MM.1S (cell line): ENCODE measurements at regions not wholly inside any gene's neighbourhood (a gene's known extent, or its start where the extent isn't known, plus 50 kb on each side); places are given as distances from the start of the nearest gene placed in this dataset.

Experiments
- DNase-seq: peaks from one replicate; pipeline ENCODE4 v3.0.0-alpha.2; 2015
- H2AFZ ChIP-seq: fragments of 300-600 bp; sonication (generic); 2 replicates; pipeline ENCODE4 v1.6.0; 2016; ENCODE audit warnings: antibody characterized with exemption, low read length
- H3F3A ChIP-seq: fragments of 300-600 bp; sonication (generic); 2 replicates; pipeline ENCODE4 v1.6.1; 2016; ENCODE audit warnings: mild to moderate bottlenecking, antibody characterized with exemption, low read length, moderate library complexity, mixed read lengths; ENCODE audit not compliant: insufficient read depth
- H3K27ac ChIP-seq: fragments of 300-600 bp; sonication (generic); 2 replicates; pipeline ENCODE4 v1.5.1; 2016; ENCODE audit warnings: mild to moderate bottlenecking, low read length
- H3K27me3 ChIP-seq: fragments of 300-600 bp; sonication (generic); replicated peaks from 2 replicates; pipeline ENCODE4 v1.6.0; 2016; ENCODE audit warnings: low read length; ENCODE audit not compliant: insufficient read depth
- H3K36me3 ChIP-seq: fragments of 300-600 bp; sonication (generic); replicated peaks from 2 replicates; pipeline ENCODE4 v1.6.1; 2016; ENCODE audit warnings: mild to moderate bottlenecking, low read length, mixed read lengths; ENCODE audit not compliant: insufficient read depth
- H3K4me1 ChIP-seq: fragments of 300-600 bp; sonication (generic); 2 replicates; pipeline ENCODE4 v1.6.1; 2016; ENCODE audit warnings: low read length, mixed read lengths
- H3K4me2 ChIP-seq: fragments of 300-600 bp; sonication (generic); 2 replicates; pipeline ENCODE4 v1.6.0; 2016; ENCODE audit warnings: low read depth, low read length
- H3K4me3 ChIP-seq: fragments of 300-600 bp; sonication (generic); 2 replicates; pipeline ENCODE4 v1.5.1; 2016; ENCODE audit warnings: low read length, mixed read lengths
- H3K79me2 ChIP-seq: fragments of 300-600 bp; sonication (generic); 2 replicates; pipeline ENCODE4 v1.6.1; 2016; ENCODE audit warnings: mixed run types, low read length, mixed read lengths
- H3K9ac ChIP-seq: fragments of 300-600 bp; sonication (generic); 2 replicates; pipeline ENCODE4 v1.6.1; 2016; ENCODE audit warnings: low read length, mixed read lengths
- H3K9me2 ChIP-seq: fragments of 300-600 bp; sonication (generic); replicated peaks from 2 replicates; pipeline ENCODE4 v1.6.1; 2016; ENCODE audit warnings: mild to moderate bottlenecking, low read length, mixed read lengths; ENCODE audit not compliant: insufficient read depth
- H3K9me3 ChIP-seq: fragments of 300-600 bp; sonication (generic); replicated peaks from 2 replicates; pipeline ENCODE4 v1.6.1; 2016; ENCODE audit warnings: mild to moderate bottlenecking, low read length, mixed read lengths; ENCODE audit not compliant: insufficient read depth
- H4K20me1 ChIP-seq: fragments of 300-600 bp; sonication (generic); 2 replicates; pipeline ENCODE4 v1.6.1; 2016; ENCODE audit warnings: mild to moderate bottlenecking, low read length, moderate library complexity, mixed read lengths; ENCODE audit not compliant: insufficient read depth
- EZH2 ChIP-seq: fragments of 300-600 bp; sonication (generic); optimal IDR thresholded peaks from 2 replicates; pipeline ENCODE3; 2017; ENCODE audit warnings: low read depth, mild to moderate bottlenecking, antibody characterized with exemption, low read length, mixed read lengths
- EZH2phosphoT487 ChIP-seq: fragments of 300-600 bp; sonication (generic); IDR thresholded peaks from 2 replicates; pipeline ENCODE4 v1.6.1; 2018; ENCODE audit warnings: antibody characterized with exemption, low read length
- TF ChIP-seq, protein P1 (sequence below): fragments of 300-600 bp; sonication (generic); IDR thresholded peaks from 2 replicates; pipeline ENCODE4 v1.5.1; 2016; ENCODE audit warnings: antibody characterized with exemption, low read length, mixed read lengths

DNA sequence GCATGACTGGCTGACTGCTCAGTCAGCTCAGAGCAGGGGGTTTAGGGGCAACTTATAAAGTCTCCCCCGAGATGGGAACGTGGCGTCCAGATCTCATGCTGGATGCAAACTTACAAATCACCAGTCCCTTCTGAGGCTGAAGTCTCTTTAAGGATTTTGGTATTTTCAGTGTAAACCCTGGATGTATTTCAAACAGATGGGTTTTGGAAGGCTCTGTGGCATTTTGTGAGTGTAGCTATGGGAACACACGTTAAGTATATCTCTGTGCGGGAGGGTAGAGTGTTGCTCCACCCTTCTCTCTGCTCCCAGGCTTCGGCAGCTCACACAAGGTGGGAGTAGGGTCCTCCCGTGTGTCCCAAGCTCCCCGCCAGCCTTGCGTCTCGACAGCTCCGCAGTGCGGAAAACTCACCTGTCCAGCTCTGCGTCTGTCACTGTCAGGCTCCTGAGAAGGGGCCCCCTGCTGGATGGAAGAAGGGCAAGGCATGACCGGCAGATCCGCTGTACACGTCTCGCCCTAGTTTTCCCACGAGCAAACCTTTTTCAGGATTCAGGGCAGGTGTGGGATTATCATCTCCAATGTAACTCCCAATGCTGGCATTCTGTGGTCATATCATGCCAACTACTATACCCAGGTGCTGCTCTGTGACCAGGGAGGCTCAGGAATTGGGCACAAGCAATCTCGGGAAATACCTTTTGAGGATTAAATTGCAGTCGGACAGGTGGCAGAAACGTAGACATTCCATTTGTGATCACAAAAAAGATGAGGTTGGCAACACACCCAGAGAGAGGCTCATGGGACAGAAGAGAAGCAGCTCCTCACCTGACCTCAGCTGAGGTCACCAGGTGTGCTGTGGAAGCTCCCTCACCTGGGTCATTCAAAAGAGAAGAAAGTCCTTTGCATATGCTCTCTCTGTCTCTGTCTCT lies 313.9 kb upstream of the B3GAT1 start:
- no peaks in the 10 kb centered on the region for H3K27me3 ChIP-seq
- no peaks in the 10 kb centered on the region for H3K79me2 ChIP-seq
- TF ChIP-seq EZH2phosphoT487, result no peak
- TF ChIP-seq, protein P1, sequence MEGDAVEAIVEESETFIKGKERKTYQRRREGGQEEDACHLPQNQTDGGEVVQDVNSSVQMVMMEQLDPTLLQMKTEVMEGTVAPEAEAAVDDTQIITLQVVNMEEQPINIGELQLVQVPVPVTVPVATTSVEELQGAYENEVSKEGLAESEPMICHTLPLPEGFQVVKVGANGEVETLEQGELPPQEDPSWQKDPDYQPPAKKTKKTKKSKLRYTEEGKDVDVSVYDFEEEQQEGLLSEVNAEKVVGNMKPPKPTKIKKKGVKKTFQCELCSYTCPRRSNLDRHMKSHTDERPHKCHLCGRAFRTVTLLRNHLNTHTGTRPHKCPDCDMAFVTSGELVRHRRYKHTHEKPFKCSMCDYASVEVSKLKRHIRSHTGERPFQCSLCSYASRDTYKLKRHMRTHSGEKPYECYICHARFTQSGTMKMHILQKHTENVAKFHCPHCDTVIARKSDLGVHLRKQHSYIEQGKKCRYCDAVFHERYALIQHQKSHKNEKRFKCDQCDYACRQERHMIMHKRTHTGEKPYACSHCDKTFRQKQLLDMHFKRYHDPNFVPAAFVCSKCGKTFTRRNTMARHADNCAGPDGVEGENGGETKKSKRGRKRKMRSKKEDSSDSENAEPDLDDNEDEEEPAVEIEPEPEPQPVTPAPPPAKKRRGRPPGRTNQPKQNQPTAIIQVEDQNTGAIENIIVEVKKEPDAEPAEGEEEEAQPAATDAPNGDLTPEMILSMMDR, result peak; percentile 14
- H4K20me1 ChIP-seq, result no peaks in the 10 kb centered on the region
- no peaks in the 10 kb centered on the region for H3K9me3 ChIP-seq
- H3K27ac ChIP-seq, result no peak overlapping the region
- H2AFZ ChIP-seq, result no peak overlapping the region
- H3K9ac ChIP-seq, result no peak overlapping the region
- H3K9me2 ChIP-seq, result no peaks in the 10 kb centered on the region
- no peak for DNase-seq
- no peaks in the 10 kb centered on the region for H3K36me3 ChIP-seq
- no peak overlapping the region for H3K4me3 ChIP-seq
- no peak overlapping the region for H3K4me2 ChIP-seq
- no peaks in the 10 kb centered on the region for H3K4me1 ChIP-seq
- no peaks in the 10 kb centered on the region for H3F3A ChIP-seq

DNA sequence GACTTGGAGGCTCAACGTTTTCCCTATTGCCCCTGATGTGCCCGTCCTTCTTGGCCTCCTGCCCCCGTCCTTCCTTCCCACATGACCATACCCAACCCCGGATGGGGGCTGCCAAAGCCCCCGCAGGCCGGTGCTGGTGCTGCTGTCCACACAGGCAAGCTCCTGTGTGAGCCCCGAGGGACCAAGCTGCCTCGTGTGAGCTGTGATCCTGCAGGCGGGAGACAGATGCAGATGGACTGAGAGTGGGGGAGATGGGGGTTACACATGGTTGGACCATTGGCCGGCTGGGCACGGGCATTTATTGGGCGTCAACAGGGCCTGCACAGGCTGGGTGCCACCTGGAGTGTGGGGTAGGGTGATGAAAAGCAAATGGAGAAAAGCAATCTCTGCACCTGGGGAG lies 313.2 kb upstream of the B3GAT1 start:
- TF ChIP-seq EZH2, result no peak
- no peak for TF ChIP-seq EZH2phosphoT487
- TF ChIP-seq, protein P1, result no peak
- Histone ChIP-seq H3K79me2 (no peaks in the 10 kb centered on the region), H4K20me1 (no peaks in the 10 kb centered on the region), H3K4me2 (no peak overlapping the region), H3K27me3 (no peaks in the 10 kb centered on the region), H3K27ac (no peak overlapping the region), H3K9me3 (no peaks in the 10 kb centered on the region), H3K9me2 (no peaks in the 10 kb centered on the region), H3K9ac (no peak overlapping the region), H3K36me3 (no peaks in the 10 kb centered on the region), H3F3A (no peaks in the 10 kb centered on the region), H3K4me1 (no peaks in the 10 kb centered on the region), H2AFZ (no peak overlapping the region), H3K4me3 (no peak overlapping the region)
- DNase-seq, result no peak

DNA sequence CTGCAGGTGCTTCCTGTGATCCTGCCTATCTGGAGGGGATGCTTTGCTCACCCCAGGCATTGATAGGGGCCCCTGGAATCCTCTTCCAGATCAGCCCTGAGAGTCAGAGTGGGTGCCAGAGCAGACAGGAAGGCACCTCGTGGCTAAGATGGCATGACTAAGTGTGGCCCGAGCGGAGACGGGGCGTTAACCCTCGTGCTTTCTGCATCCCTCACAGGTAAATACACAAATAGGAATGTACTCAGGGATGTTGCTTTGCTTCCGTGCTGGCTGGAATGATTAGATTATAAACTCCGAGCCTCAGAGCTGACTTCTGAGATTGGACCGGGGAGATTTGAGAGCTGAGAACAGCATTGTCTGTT lies 312.7 kb upstream of the B3GAT1 start:
- Histone ChIP-seq H3F3A (no peaks in the 10 kb centered on the region), H4K20me1 (no peaks in the 10 kb centered on the region), H3K4me2 (no peak overlapping the region), H3K4me3 (no peak overlapping the region), H3K4me1 (no peaks in the 10 kb centered on the region), H3K27me3 (no peaks in the 10 kb centered on the region), H3K9me2 (no peaks in the 10 kb centered on the region), H3K27ac (no peak overlapping the region), H3K79me2 (no peaks in the 10 kb centered on the region), H3K36me3 (no peaks in the 10 kb centered on the region), H3K9ac (no peak overlapping the region), H2AFZ (no peak overlapping the region), H3K9me3 (no peaks in the 10 kb centered on the region)
- no peak for DNase-seq
- TF ChIP-seq EZH2phosphoT487 (no peak), EZH2 (no peak)
- TF ChIP-seq, protein P1, result no peak
